Upper lobe of right lung (tissue), 1 donor: ENCODE measurements at regions not wholly inside any gene's neighbourhood (a gene's known extent, or its start where the extent isn't known, plus 50 kb on each side); places are given as distances from the start of the nearest gene placed in this dataset.

ENCODE experiments used
- ATAC-seq: fragments of 200-7000 bp; cut with Tn5 transposase; one replicate; pipeline ENCODE4 v1.9.1; 2020; ENCODE audit warnings: mild to moderate bottlenecking, moderate library complexity
- DNase-seq: peaks from one replicate; pipeline ENCODE4 v3.0.0-alpha.2; 2020
- H3K27ac ChIP-seq: fragments of 200-600 bp; one replicate; pipeline ENCODE4 v1.8.0; 2022
- H3K27me3 ChIP-seq: fragments of 200-600 bp; one replicate; pipeline ENCODE4 v1.8.0; 2022; ENCODE audit warnings: mild to moderate bottlenecking
- H3K36me3 ChIP-seq: fragments of 200-600 bp; one replicate; pipeline ENCODE4 v1.8.0; 2022
- H3K4me1 ChIP-seq: fragments of 200-600 bp; one replicate; pipeline ENCODE4 v1.8.0; 2022
- H3K4me3 ChIP-seq: fragments of 200-600 bp; one replicate; pipeline ENCODE4 v1.8.0; 2022; ENCODE audit warnings: mild to moderate bottlenecking
- H3K9me3 ChIP-seq: fragments of 200-600 bp; one replicate; pipeline ENCODE4 v1.8.0; 2022
- CTCF ChIP-seq: fragments of 200-600 bp; IDR thresholded peaks from one replicate; pipeline ENCODE4 v1.8.0; 2022; ENCODE audit warnings: antibody characterized with exemption
- intact Hi-C: fragments of 100-400 bp; cut with DNase I; formaldehyde crosslinking; loops from one replicate; pipeline ENCODE4 v1.11.0; 2022
- donor health status: DM: no; HTN: yes; CAD: no; lungs with severe emphysema.

GRCh38 chr17:51499897-51500296 lies 239.6 kb downstream of the UTP18 start:
- no peak overlapping the region for H3K4me3 ChIP-seq
- H3K27ac ChIP-seq, result no peak overlapping the region
- H3K36me3 ChIP-seq, result no peaks in the 10 kb centered on the region
- DNase-seq, result no peak
- H3K27me3 ChIP-seq, result no peaks in the 10 kb centered on the region
- TF ChIP-seq CTCF, result no peak
- ATAC-seq, result no peak
- H3K4me1 ChIP-seq, result no peaks in the 10 kb centered on the region
- H3K9me3 ChIP-seq, result no peaks in the 10 kb centered on the region
- intact Hi-C loops, result no loop called here

- DNase-seq (no peak), ATAC-seq (no peak)
- H3K27me3 ChIP-seq, result no peaks in the 10 kb centered on the region
- intact Hi-C loops, result no loop called here
- no peak overlapping the region for H3K27ac ChIP-seq
- no peak for TF ChIP-seq CTCF
- no peaks in the 10 kb centered on the region for H3K36me3 ChIP-seq
- H3K4me3 ChIP-seq, result no peak overlapping the region
- H3K9me3 ChIP-seq, result no peaks in the 10 kb centered on the region
- no peaks in the 10 kb centered on the region for H3K4me1 ChIP-seq
These were observed 240.1 kb downstream of the UTP18 start for GRCh38 chr17:51500454-51500853.

- Histone ChIP-seq H3K27me3 (no peaks in the 10 kb centered on the region), H3K4me3 (no peak overlapping the region), H3K4me1 (no peaks in the 10 kb centered on the region), H3K27ac (no peak overlapping the region), H3K36me3 (no peaks in the 10 kb centered on the region), H3K9me3 (no peaks in the 10 kb centered on the region)
- ATAC-seq, result no peak
- no peak for TF ChIP-seq CTCF
- no peak for DNase-seq
- intact Hi-C loops, result no loop called here
These were observed 245.1 kb downstream of the UTP18 start for GRCh38 chr17:51505450-51505849.

GRCh38 chr17:51507444-51507843 lies 247.1 kb downstream of the UTP18 start:
- Histone ChIP-seq H3K36me3 (no peaks in the 10 kb centered on the region), H3K27ac (no peak overlapping the region), H3K9me3 (no peaks in the 10 kb centered on the region), H3K27me3 (no peaks in the 10 kb centered on the region), H3K4me3 (no peak overlapping the region), H3K4me1 (no peaks in the 10 kb centered on the region)
- DNase-seq (no peak), ATAC-seq (no peak)
- intact Hi-C loops, result no loop called here
- TF ChIP-seq CTCF, result no peak

- H3K4me3 ChIP-seq, result no peak overlapping the region
These were observed 247.7 kb downstream of the UTP18 start for GRCh38 chr17:51508048-51508447.

More at GRCh38 chr17:51508048-51508447, 247.7 kb downstream of the UTP18 start:
- ATAC-seq (peak; percentile 74), DNase-seq (no peak)
- TF ChIP-seq CTCF, result no peak
- no peaks in the 10 kb centered on the region for H3K9me3 ChIP-seq
- no peak overlapping the region for H3K27ac ChIP-seq
- no peaks in the 10 kb centered on the region for H3K27me3 ChIP-seq
- intact Hi-C loops, result no loop called here
- no peaks in the 10 kb centered on the region for H3K36me3 ChIP-seq
- H3K4me1 ChIP-seq, result no peaks in the 10 kb centered on the region
